ENCODE measurements at regions not wholly inside any gene's neighbourhood (a gene's known extent, or its start where the extent isn't known, plus 50 kb on each side); places are given as distances from the start of the nearest gene placed in this dataset.

DNA sequence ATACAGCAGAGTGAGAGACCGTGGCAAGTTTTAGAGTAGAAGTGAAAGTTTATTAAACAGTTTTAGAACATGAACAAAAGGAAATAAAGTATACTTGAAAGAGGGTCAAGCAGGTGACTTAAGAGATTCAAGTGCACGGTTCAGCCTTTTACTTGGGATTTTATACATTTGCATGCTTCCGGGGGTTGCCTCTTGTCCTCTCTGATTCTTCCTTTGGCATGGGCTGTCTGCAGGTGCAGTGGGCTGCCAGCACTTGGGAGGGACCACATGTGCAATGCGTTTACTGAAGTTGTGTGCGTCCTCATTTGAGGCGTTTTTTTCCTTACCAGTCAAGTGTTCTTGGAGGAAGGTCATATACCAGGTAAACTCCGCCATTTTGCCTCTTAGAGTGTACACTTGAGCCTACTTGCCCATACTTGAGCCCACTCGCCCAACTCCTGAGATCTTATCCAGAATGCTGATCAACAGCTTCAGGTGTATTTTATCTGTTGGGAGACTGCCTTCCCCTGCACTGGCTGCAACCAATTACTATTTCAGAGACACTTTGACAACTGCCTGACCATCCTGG, 195.2 kb downstream of the IRX5 start:
- Histone ChIP-seq H3K27me3 (ENCODE audit: low read depth) (no peaks in the 10 kb centered on the region), H3K27ac (no peak overlapping the region), H3K36me3 (no peaks in the 10 kb centered on the region), H3K9me3 (no peaks in the 10 kb centered on the region), H3K4me3 (no peak overlapping the region), H3K4me1 (no peaks in the 10 kb centered on the region)
- peak; percentile 56 to 62 for ATAC-seq
- intact Hi-C loops (cut with DNase I): no loop called here
- TF ChIP-seq, protein P1, sequence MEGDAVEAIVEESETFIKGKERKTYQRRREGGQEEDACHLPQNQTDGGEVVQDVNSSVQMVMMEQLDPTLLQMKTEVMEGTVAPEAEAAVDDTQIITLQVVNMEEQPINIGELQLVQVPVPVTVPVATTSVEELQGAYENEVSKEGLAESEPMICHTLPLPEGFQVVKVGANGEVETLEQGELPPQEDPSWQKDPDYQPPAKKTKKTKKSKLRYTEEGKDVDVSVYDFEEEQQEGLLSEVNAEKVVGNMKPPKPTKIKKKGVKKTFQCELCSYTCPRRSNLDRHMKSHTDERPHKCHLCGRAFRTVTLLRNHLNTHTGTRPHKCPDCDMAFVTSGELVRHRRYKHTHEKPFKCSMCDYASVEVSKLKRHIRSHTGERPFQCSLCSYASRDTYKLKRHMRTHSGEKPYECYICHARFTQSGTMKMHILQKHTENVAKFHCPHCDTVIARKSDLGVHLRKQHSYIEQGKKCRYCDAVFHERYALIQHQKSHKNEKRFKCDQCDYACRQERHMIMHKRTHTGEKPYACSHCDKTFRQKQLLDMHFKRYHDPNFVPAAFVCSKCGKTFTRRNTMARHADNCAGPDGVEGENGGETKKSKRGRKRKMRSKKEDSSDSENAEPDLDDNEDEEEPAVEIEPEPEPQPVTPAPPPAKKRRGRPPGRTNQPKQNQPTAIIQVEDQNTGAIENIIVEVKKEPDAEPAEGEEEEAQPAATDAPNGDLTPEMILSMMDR (IDR thresholded peaks at IDR 0.05): no peak
- no peak for DNase-seq

DNA sequence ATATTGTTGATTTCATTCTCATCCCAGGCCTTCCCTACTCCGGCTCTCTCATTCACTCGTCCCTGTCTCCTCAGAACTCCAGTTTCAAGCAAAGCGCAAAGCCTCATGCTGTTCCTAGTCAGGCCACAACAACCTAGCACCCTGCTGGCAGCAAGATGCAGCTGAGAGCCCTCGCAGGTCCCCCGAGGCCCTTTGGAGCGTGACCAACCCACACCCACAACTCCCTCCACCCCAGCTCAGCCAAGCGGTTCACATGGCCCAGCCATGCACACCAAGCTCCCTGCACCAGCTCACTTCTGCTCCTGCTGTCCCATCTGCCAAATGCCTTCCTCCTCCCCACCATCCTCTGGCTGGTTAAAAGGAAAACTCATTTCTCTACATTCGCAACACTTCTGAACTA, 195.8 kb downstream of the IRX5 start:
- intact Hi-C loops (cut with DNase I): no loop called here
- Histone ChIP-seq H3K4me3 (no peak overlapping the region), H3K36me3 (no peaks in the 10 kb centered on the region), H3K4me1 (no peaks in the 10 kb centered on the region), H3K27me3 (ENCODE audit: low read depth) (no peaks in the 10 kb centered on the region), H3K27ac (no peak overlapping the region), H3K9me3 (no peaks in the 10 kb centered on the region)
- TF ChIP-seq, protein P1 (IDR thresholded peaks at IDR 0.05): no peak
- no peak for DNase-seq
- no peak for ATAC-seq

GRCh38 chr16:55130456-55130855, 193.5 kb upstream of the IRX6 start:
- intact Hi-C loops (cut with DNase I): no loop called here
- ATAC-seq (no peak), DNase-seq (no peak)
- Histone ChIP-seq H3K4me1 (no peaks in the 10 kb centered on the region), H3K27ac (no peak overlapping the region), H3K27me3 (ENCODE audit: low read depth) (no peaks in the 10 kb centered on the region), H3K36me3 (no peaks in the 10 kb centered on the region), H3K9me3 (no peaks in the 10 kb centered on the region), H3K4me3 (no peak overlapping the region)
- TF ChIP-seq, protein P1 (IDR thresholded peaks at IDR 0.05): no peak

- no peak for ATAC-seq
- H3K36me3 ChIP-seq: no peaks in the 10 kb centered on the region
- TF ChIP-seq, protein P1 (IDR thresholded peaks at IDR 0.05): no peak
Observed at GRCh38 chr16:55130911-55131310, 193.1 kb upstream of the IRX6 start.

GRCh38 chr16:55133654-55134053, 190.3 kb upstream of the IRX6 start:
- Histone ChIP-seq H3K4me1 (no peaks in the 10 kb centered on the region), H3K36me3 (no peaks in the 10 kb centered on the region), H3K9me3 (no peaks in the 10 kb centered on the region), H3K4me3 (no peak overlapping the region), H3K27ac (no peak overlapping the region), H3K27me3 (ENCODE audit: low read depth) (no peaks in the 10 kb centered on the region)
- TF ChIP-seq, protein P1 (IDR thresholded peaks at IDR 0.05): no peak
- intact Hi-C loops (cut with DNase I): no loop called here
- ATAC-seq (peak in 1 of 2 donors; percentile 41), DNase-seq (no peak)

More at GRCh38 chr16:55130911-55131310, 193.1 kb upstream of the IRX6 start:
- intact Hi-C loops (cut with DNase I): no loop called here
- no peaks in the 10 kb centered on the region for H3K4me1 ChIP-seq
- no peak for DNase-seq
- H3K9me3 ChIP-seq: no peaks in the 10 kb centered on the region
- H3K27me3 ChIP-seq (ENCODE audit: low read depth): no peaks in the 10 kb centered on the region
- no peak overlapping the region for H3K27ac ChIP-seq
- no peak overlapping the region for H3K4me3 ChIP-seq

Measured in lower lobe of right lung (tissue), 2 donors.